ENCODE measurements at regions not wholly inside any gene's neighbourhood (a gene's known extent, or its start where the extent isn't known, plus 50 kb on each side); places are given as distances from the start of the nearest gene placed in this dataset.

DNA sequence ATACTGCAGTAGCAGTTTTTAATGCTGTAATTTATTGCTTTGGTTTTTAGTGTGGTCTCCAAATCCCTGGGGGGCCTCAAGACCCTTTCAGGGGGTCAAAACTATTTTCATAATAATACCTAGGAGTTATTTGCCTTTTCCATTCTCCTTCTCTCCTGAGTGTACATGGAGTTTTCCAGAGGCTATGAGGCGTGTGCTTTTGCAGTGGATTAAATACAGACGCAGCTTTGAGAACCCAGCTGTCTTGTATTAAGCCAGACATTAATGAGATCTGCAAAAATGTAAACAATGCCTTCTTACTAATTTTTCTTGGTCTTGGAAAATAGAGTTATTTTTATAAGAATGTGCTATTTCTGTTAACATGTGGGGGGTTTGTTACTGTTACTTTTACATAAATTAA, 68.6 kb downstream of the SLC25A47 start:
- peak in 2 of 8 experiments; percentile 9 to 34 for ATAC-seq (replicated peaks in 6 of 8)
- in situ Hi-C loops (cut with MboI; ENCODE audit: low pct_unique_long_range_greater_than_20kb in 2 of 9, low sequenced_read_pairs in 9 of 9, unreplicated experiment in 9 of 9), result loop anchor here in 2 of 9 experiments (25.0 kb wide), 1 partner anchor 1246 kb away; no protein-coding TSS in a partner anchor
- Histone ChIP-seq H3K27ac (peak overlapping the region; percentile 10 to 64), H3K4me3 (no peak overlapping the region), H3K4me1 (replicated peaks in 1 of 2) (peaks cover 61 to 77% of the 10 kb centered on the region in 2 donors)
- 27 to 92% (median 70%) methylated on average over 1 to 2 of the region's 2 CpGs; no CpG with 5 or more reads in 4 of the 10 experiments for WGBS, 10 experiments

- Histone ChIP-seq H3K4me1 (replicated peaks in 1 of 2) (peaks cover 67 to 82% of the 10 kb centered on the region in 2 donors), H3K27ac (peak overlapping the region; percentile 10 to 64), H3K4me3 (no peak overlapping the region)
- WGBS, 10 experiments, result 0 to 100% (median 67%) methylated on average over 1 to 6 of the region's 11 CpGs; no CpG with 5 or more reads in 2 of the 10 experiments
- peak in 7 of 8 experiments; percentile 7 to 61 (median 28) for ATAC-seq (replicated peaks in 6 of 8)
- in situ Hi-C loops (cut with MboI; ENCODE audit: low pct_unique_long_range_greater_than_20kb in 2 of 9, low sequenced_read_pairs in 9 of 9, unreplicated experiment in 9 of 9), result loop anchor here in 2 of 9 experiments (25.0 kb wide), 1 partner anchor 1245 kb away; no protein-coding TSS in a partner anchor
Measured at GRCh38 chr14:100392356-100392755, 69.2 kb downstream of the SLC25A47 start.

- 70 to 100% (median 89%) methylated on average over 1 to 9 of the region's 10 CpGs; no CpG with 5 or more reads in 1 of the 10 experiments for WGBS, 10 experiments
- Histone ChIP-seq H3K4me1 (replicated peaks in 1 of 2) (peaks cover 69 to 81% of the 10 kb centered on the region in 2 donors), H3K27ac (no peak overlapping the region), H3K4me3 (no peak overlapping the region)
- in situ Hi-C loops (cut with MboI; ENCODE audit: low pct_unique_long_range_greater_than_20kb in 2 of 9, low sequenced_read_pairs in 9 of 9, unreplicated experiment in 9 of 9), result loop anchor here in 2 of 9 experiments (25.0 kb wide), 1 partner anchor 1244 kb away; no protein-coding TSS in a partner anchor
- ATAC-seq (replicated peaks in 6 of 8), result no peak
Measured at GRCh38 chr14:100393362-100393761, 70.2 kb downstream of the SLC25A47 start.

GRCh38 chr14:100393906-100394732, 71.0 kb downstream of the SLC25A47 start:
- in situ Hi-C loops (cut with MboI; ENCODE audit: low pct_unique_long_range_greater_than_20kb in 2 of 9, low sequenced_read_pairs in 9 of 9, unreplicated experiment in 9 of 9), result loop anchor here in 2 of 9 experiments (25.0 kb wide), 1 partner anchor 1243 kb away; no protein-coding TSS in a partner anchor
- Histone ChIP-seq H3K27ac (peak overlapping the region; percentile 29 to 66), H3K4me3 (no peak overlapping the region), H3K4me1 (replicated peaks in 1 of 2) (peaks cover 72 to 81% of the 10 kb centered on the region in 2 donors)
- WGBS, 10 experiments, result 90 to 100% (median 97%) methylated on average over 1 to 8 of the region's 11 CpGs; no CpG with 5 or more reads in 4 of the 10 experiments
- peak in 4 of 8 experiments; percentile 20 to 51 (median 23) for ATAC-seq (replicated peaks in 6 of 8)

DNA sequence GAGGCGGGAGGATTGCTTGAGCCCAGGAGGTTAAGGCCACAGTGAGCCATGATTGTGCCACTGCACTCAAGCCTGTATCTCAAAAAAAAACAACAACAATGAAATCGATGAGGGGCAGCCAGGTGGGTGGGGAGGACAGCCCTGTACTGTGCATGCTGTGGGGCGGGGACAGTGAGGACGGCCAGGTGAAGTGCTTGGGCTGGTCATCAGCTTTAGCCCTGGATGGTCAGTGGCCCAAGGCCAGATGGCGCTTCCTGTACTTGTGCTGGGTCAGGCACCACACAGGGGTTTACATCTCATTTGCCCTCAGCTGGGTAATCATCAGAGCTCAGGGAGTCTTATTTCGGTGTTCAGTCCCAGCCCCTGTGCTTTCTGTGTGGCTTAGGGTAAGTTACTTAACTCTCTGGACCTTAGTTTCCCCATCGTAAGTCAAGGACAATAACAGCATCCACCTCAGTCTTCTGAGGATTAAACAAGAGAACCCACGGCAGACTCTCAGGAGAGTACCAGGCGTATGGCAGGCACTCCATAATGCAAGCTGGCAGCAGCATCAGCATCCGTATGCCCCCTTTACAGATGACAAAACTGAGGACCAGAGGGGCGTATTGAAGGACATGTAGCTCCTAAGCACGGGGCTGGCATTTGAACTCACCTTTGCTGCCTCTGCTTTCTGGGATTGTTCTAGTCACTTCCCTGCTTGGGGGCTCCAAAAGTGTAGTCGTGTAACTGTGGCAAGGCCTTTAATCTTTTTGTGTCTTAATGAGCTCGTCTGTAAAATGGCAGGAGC, 71.9 kb downstream of the SLC25A47 start:
- ATAC-seq (replicated peaks in 6 of 8), result no peak
- 20 to 100% (median 94%) methylated on average over 1 to 9 of the region's 14 CpGs; no CpG with 5 or more reads in 2 of the 10 experiments for WGBS, 10 experiments
- Histone ChIP-seq H3K27ac (no peak overlapping the region), H3K4me1 (replicated peaks in 1 of 2) (peaks cover 81% of the 10 kb centered on the region in 2 donors), H3K4me3 (no peak overlapping the region)
- in situ Hi-C loops (cut with MboI; ENCODE audit: low pct_unique_long_range_greater_than_20kb in 2 of 9, low sequenced_read_pairs in 9 of 9, unreplicated experiment in 9 of 9), result loop anchor here in 2 of 9 experiments (25.0 kb wide), 1 partner anchor 1242 kb away; no protein-coding TSS in a partner anchor

GRCh38 chr14:100396266-100396795, 73.2 kb downstream of the SLC25A47 start:
- no peak overlapping the region for H3K27ac ChIP-seq
- H3K4me3 ChIP-seq, result no peak overlapping the region
- H3K4me1 ChIP-seq (replicated peaks in 1 of 2), result peaks cover 79 to 81% of the 10 kb centered on the region in 2 donors
- 90 to 100% (median 100%) methylated on average over 1 to 7 of the region's 7 CpGs for WGBS, 10 experiments
- in situ Hi-C loops (cut with MboI; ENCODE audit: low pct_unique_long_range_greater_than_20kb in 2 of 9, low sequenced_read_pairs in 9 of 9, unreplicated experiment in 9 of 9), result loop anchor here in 2 of 9 experiments (25.0 kb wide), 1 partner anchor 1241 kb away; no protein-coding TSS in a partner anchor
- no peak for ATAC-seq (replicated peaks in 6 of 8)

DNA sequence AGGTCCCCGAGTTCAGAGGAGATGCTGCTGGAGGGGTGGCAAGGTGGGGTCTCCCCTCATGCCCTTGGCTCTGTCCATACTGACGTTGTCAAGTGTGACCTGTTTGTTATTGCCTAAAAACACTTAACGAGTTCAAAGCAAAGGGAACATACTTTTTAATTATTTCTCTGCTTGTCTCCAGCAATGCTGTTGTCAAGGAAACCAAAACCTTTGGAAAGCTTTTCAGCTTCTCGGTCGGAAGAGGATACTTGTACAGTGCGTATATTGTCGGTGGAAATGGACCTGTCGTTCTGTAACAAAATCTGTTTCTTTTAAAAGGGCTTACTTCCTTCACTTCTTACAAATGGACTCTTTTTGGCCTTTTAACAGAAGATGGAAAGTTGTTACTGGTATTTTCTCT, 73.9 kb downstream of the SLC25A47 start:
- Histone ChIP-seq H3K4me1 (replicated peaks in 1 of 2) (peaks cover 78 to 81% of the 10 kb centered on the region in 2 donors), H3K27ac (no peak overlapping the region), H3K4me3 (no peak overlapping the region)
- WGBS, 10 experiments, result 35 to 92% (median 49%) methylated on average over 4 to 8 of the region's 8 CpGs; no CpG with 5 or more reads in 1 of the 10 experiments
- ATAC-seq (replicated peaks in 6 of 8), result peak in 1 of 8 experiments; percentile 14
- in situ Hi-C loops (cut with MboI; ENCODE audit: low pct_unique_long_range_greater_than_20kb in 2 of 9, low sequenced_read_pairs in 9 of 9, unreplicated experiment in 9 of 9), result loop anchor here in 2 of 9 experiments (25.0 kb wide), 1 partner anchor 1240 kb away; no protein-coding TSS in a partner anchor

DNA sequence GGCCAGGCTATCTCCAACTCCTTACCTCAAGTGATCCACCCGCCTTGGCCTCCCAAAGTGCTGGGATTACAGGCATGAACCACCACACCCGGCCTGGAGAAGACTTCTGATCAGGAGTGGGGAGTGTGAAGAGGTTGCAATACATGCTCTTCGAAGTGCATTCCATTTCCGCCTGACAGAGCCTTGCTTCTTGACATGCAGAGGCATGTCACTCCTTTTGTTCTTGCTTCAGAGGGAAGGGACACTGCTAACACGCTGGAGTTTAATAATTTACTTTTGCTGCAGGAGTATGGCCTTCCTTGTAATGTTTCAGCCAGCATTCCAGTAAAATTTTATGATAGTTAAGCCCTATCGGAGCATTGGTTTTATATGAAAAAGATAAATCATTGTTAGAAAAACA, 74.9 kb downstream of the SLC25A47 start:
- ATAC-seq (replicated peaks in 6 of 8), result no peak
- Histone ChIP-seq H3K4me1 (replicated peaks in 1 of 2) (peaks cover 77 to 81% of the 10 kb centered on the region in 2 donors), H3K4me3 (no peak overlapping the region), H3K27ac (peak overlapping the region in 1 of 2 donors; percentile 73)
- in situ Hi-C loops (cut with MboI; ENCODE audit: low pct_unique_long_range_greater_than_20kb in 2 of 9, low sequenced_read_pairs in 9 of 9, unreplicated experiment in 9 of 9), result loop anchor here in 2 of 9 experiments (25.0 kb wide), 1 partner anchor 1239 kb away; no protein-coding TSS in a partner anchor
- WGBS, 10 experiments, result 29 to 100% (median 49%) methylated on average over 1 to 5 of the region's 6 CpGs

- Histone ChIP-seq H3K4me3 (no peak overlapping the region), H3K4me1 (replicated peaks in 1 of 2) (peaks cover 77 to 81% of the 10 kb centered on the region in 2 donors), H3K27ac (peak overlapping the region; percentile 10 to 63)
- peak in 5 of 8 experiments; percentile 69 to 88 (median 87) for ATAC-seq (replicated peaks in 6 of 8)
- in situ Hi-C loops (cut with MboI; ENCODE audit: low pct_unique_long_range_greater_than_20kb in 2 of 9, low sequenced_read_pairs in 9 of 9, unreplicated experiment in 9 of 9), result loop anchor here in 2 of 9 experiments (25.0 kb wide), 1 partner anchor 1238 kb away; no protein-coding TSS in a partner anchor
- 10 to 88% (median 34%) methylated on average over 6 to 13 of the region's 13 CpGs for WGBS, 10 experiments
Measured at GRCh38 chr14:100399052-100399849, 76.1 kb downstream of the SLC25A47 start.

GRCh38 chr14:100400115-100400514, 77.0 kb downstream of the SLC25A47 start:
- in situ Hi-C loops (cut with MboI; ENCODE audit: low pct_unique_long_range_greater_than_20kb in 2 of 9, low sequenced_read_pairs in 9 of 9, unreplicated experiment in 9 of 9), result loop anchor here in 4 of 9 experiments (10.0 to 25.0 kb wide), 5 partner anchors 212 to 1237 kb away; partner anchors contain the start of gene RTL1 (in 1 of the 4)
- Histone ChIP-seq H3K4me3 (no peak overlapping the region), H3K4me1 (replicated peaks in 1 of 2) (peaks cover 76 to 81% of the 10 kb centered on the region in 2 donors), H3K27ac (peak overlapping the region; percentile 1 to 63)
- 0 to 100% (median 23%) methylated on average over 1 to 5 of the region's 5 CpGs; no CpG with 5 or more reads in 1 of the 10 experiments for WGBS, 10 experiments
- peak in 5 of 8 experiments; percentile 34 to 72 (median 46) for ATAC-seq (replicated peaks in 6 of 8)

- H3K27ac ChIP-seq, result peak overlapping the region in 1 of 2 donors; percentile 17
- peaks cover 76 to 87% of the 10 kb centered on the region in 2 donors for H3K4me1 ChIP-seq (replicated peaks in 1 of 2)
- in situ Hi-C loops (cut with MboI; ENCODE audit: low pct_unique_long_range_greater_than_20kb in 2 of 9, low sequenced_read_pairs in 9 of 9, unreplicated experiment in 9 of 9), result loop anchor here in 4 of 9 experiments (10.0 to 25.0 kb wide), 5 partner anchors 211 to 1236 kb away; partner anchors contain the start of gene RTL1 (in 1 of the 4)
- ATAC-seq (replicated peaks in 6 of 8), result peak in 2 of 8 experiments; percentile 18 to 21
- WGBS, 10 experiments, result 64 to 100% (median 92%) methylated on average over 1 to 16 of the region's 17 CpGs
- no peak overlapping the region for H3K4me3 ChIP-seq
Measured at GRCh38 chr14:100401031-100401692, 78.0 kb downstream of the SLC25A47 start.

Data from motor neuron (in vitro differentiated cells).